HCT116 (cell line): ENCODE measurements at regions not wholly inside any gene's neighbourhood (a gene's known extent, or its start where the extent isn't known, plus 50 kb on each side); places are given as distances from the start of the nearest gene placed in this dataset.

Experiments
- ATAC-seq: fragments of 200-7000 bp; cut with Tn5 transposase; 2 replicates; pipeline ENCODE4 v1.9.1; 2020; ENCODE audit warnings: mild to moderate bottlenecking, moderate library complexity
- BruUV-seq: library from RNA; stranded (reverse); fragments of 400-500 nt; replicated peaks from 2 replicates; lab custom pipeline; 2021; lab: Mats Ljungman, UMichigan
- CTCF ChIA-PET: fragments of 300-600 bp; sonication (Branson Sonifier 250); formaldehyde crosslinking; loops from one replicate; lab custom pipeline; 2021; ENCODE audit warnings: antibody characterized with exemption; lab: Charles Lee
- POLR2A ChIA-PET: fragments of 300-600, 350-600 bp; sonication (Branson Sonifier 250); formaldehyde crosslinking; loops from one replicate; lab custom pipeline; 2021; ENCODE audit warnings: antibody characterized with exemption; lab: Charles Lee
- RAD21 ChIA-PET, 2 experiments: fragments of 300-600 bp; sonication (Branson Sonifier 250); formaldehyde crosslinking; loops; one replicate each; lab custom pipeline; 2023; ENCODE audit warnings: low total read pairs in 2 of 2; ENCODE audit not compliant: uncharacterized antibody in 2 of 2, unreplicated experiment in 2 of 2, low non-redundant PET in 1 of 2; lab: Charles Lee
- DNase-seq: peaks from one replicate; pipeline ENCODE4 v3.0.0-alpha.2; 2010; ENCODE audit warnings: low read depth, low spot score
- H2AFZ ChIP-seq: fragments of 200-600 bp; shearing (Covaris generic), sonication (generic); 2 replicates; pipeline ENCODE4 v1.6.1; 2017; ENCODE audit warnings: low read depth, mixed run types, mixed read lengths, antibody characterized with exemption, low read length; ENCODE audit not compliant: poor library complexity, severe bottlenecking
- H3K27ac ChIP-seq: 2 replicates; pipeline ENCODE4 v1.5.1; 2012; ENCODE audit warnings: low read depth, low read length
- H3K27me3 ChIP-seq: fragments of 200-600 bp; sonication (generic); 2 replicates; pipeline ENCODE4 v1.6.1; 2016; ENCODE audit warnings: mixed run types, low read length, mixed read lengths; ENCODE audit not compliant: insufficient read depth
- H3K36me3 ChIP-seq, 2 experiments: fragments of 200-500 bp in 1 of 2; fragments of 200-600 bp in 1 of 2; sonication (Bioruptor generic) in 1 of 2; sonication (generic) in 1 of 2; 2 replicates each; pipeline versions ENCODE4 v1.5.1 to v1.6.1; 2014 to 2016; ENCODE audit warnings: low read length in 2 of 2, inconsistent platforms in 1 of 2, mixed read lengths in 1 of 2, mixed run types in 1 of 2; ENCODE audit not compliant: insufficient read depth in 2 of 2, control insufficient read depth in 1 of 2
- H3K4me1 ChIP-seq, 2 experiments: fragments of 200-600 bp in 1 of 2; sonication (generic) in 1 of 2; 2 replicates each; pipeline versions ENCODE4 v1.5.1 to v1.6.1; 2012 to 2017; ENCODE audit warnings: low read length in 2 of 2, inconsistent platforms in 1 of 2, mild to moderate bottlenecking in 1 of 2, mixed read lengths in 1 of 2, mixed run types in 1 of 2, moderate library complexity in 1 of 2; ENCODE audit not compliant: insufficient read depth in 2 of 2, control insufficient read depth in 1 of 2
- H3K4me2 ChIP-seq: fragments of 200-600 bp; sonication (generic); 2 replicates; pipeline ENCODE4 v1.6.1; 2017; ENCODE audit warnings: mixed run types, low read length, mixed read lengths
- H3K4me3 ChIP-seq, 2 experiments: fragments of 200-600 bp in 1 of 2; sonication (generic) in 1 of 2; replicated peaks in 1 of 2; 2 replicates each; pipeline ENCODE4 v1.5.1; 2011 to 2016; ENCODE audit warnings: low read length in 2 of 2, control low read depth in 1 of 2, low read depth in 1 of 2, mild to moderate bottlenecking in 1 of 2, mixed read lengths in 1 of 2, mixed run types in 1 of 2
- H3K79me2 ChIP-seq: fragments of 200-600 bp; sonication (generic); 2 replicates; pipeline ENCODE4 v1.6.1; 2017; ENCODE audit warnings: mild to moderate bottlenecking, mixed run types, low read length, moderate library complexity, mixed read lengths; ENCODE audit not compliant: insufficient read depth
- H3K9ac ChIP-seq: fragments of 200-600 bp; sonication (generic); 2 replicates; pipeline ENCODE4 v1.6.1; 2016; ENCODE audit warnings: low read length, mixed read lengths
- H3K9me2 ChIP-seq: fragments of 200-600 bp; sonication (generic), shearing (Covaris generic); 2 replicates; pipeline ENCODE4 v1.6.1; 2017; ENCODE audit warnings: mixed run types, mild to moderate bottlenecking, moderate library complexity; ENCODE audit not compliant: insufficient read depth
- H3K9me3 ChIP-seq, 2 experiments: fragments of 200-500 bp in 1 of 2; fragments of 200-600 bp in 1 of 2; sonication (Bioruptor generic) in 1 of 2; sonication (generic) in 1 of 2; 2 replicates each; pipeline ENCODE4 v1.6.1; 2014 to 2017; ENCODE audit warnings: low read length in 2 of 2, mixed read lengths in 2 of 2, inconsistent platforms in 1 of 2, low read depth in 1 of 2, mild to moderate bottlenecking in 1 of 2, mixed run types in 1 of 2, moderate library complexity in 1 of 2; ENCODE audit not compliant: control insufficient read depth in 1 of 2, insufficient read depth in 1 of 2
- H4K20me1 ChIP-seq: fragments of 200-600 bp; sonication (generic), shearing (Covaris generic); 2 replicates; pipeline ENCODE4 v1.6.1; 2017; ENCODE audit warnings: mixed run types, mild to moderate bottlenecking, moderate library complexity; ENCODE audit not compliant: insufficient read depth
- CBX3 ChIP-seq: IDR thresholded peaks from 2 replicates; pipeline ENCODE4 v1.6.1; 2012; ENCODE audit warnings: low read depth
- CEBPB ChIP-seq: IDR thresholded peaks from 2 replicates; pipeline ENCODE4 v1.6.1; 2012; ENCODE audit warnings: low read depth
- EGR1 ChIP-seq: IDR thresholded peaks from 2 replicates; pipeline ENCODE4 v1.6.1; 2012; ENCODE audit warnings: low read depth
- ELF1 ChIP-seq: IDR thresholded peaks from 2 replicates; pipeline ENCODE4 v1.6.1; 2012; ENCODE audit warnings: low read depth, borderline replicate concordance
- EZH2 ChIP-seq: fragments of 200-600 bp; sonication (generic); IDR thresholded peaks from 2 replicates; pipeline ENCODE4 v1.6.1; 2017; ENCODE audit warnings: antibody characterized with exemption, mixed run types
- EZH2phosphoT487 ChIP-seq: fragments of 200-600 bp; IDR thresholded peaks from 2 replicates; pipeline ENCODE4 v1.6.1; 2018; ENCODE audit warnings: antibody characterized with exemption, borderline replicate concordance
- FOSL1 ChIP-seq: IDR thresholded peaks from 2 replicates; pipeline ENCODE4 v1.6.1; 2012; ENCODE audit warnings: low read depth
- POLR2A ChIP-seq: IDR thresholded peaks from 2 replicates; pipeline ENCODE4 v1.7.0; 2011; ENCODE audit warnings: borderline replicate concordance; ENCODE audit not compliant: insufficient read depth, insufficient read length; ENCODE audit errors: extremely low read depth
- POLR2AphosphoS5 ChIP-seq: IDR thresholded peaks from 2 replicates; pipeline ENCODE4 v1.6.1; 2011; ENCODE audit warnings: mild to moderate bottlenecking, low read depth, low read length, moderate library complexity
- RAD21 ChIP-seq: IDR thresholded peaks from 2 replicates; pipeline ENCODE4 v1.6.1; 2012; ENCODE audit warnings: low read depth, mild to moderate bottlenecking
- SRF ChIP-seq: IDR thresholded peaks from 2 replicates; pipeline ENCODE4 v1.6.1; 2012; ENCODE audit warnings: low read depth
- TCF7L2 ChIP-seq: IDR thresholded peaks from 2 replicates; pipeline ENCODE4 v1.7.0; 2011; ENCODE audit warnings: borderline replicate concordance, inconsistent platforms; ENCODE audit not compliant: insufficient read depth, insufficient read length; ENCODE audit errors: extremely low read depth
- YY1 ChIP-seq: IDR thresholded peaks from 2 replicates; pipeline ENCODE4 v1.6.1; 2011; ENCODE audit warnings: low read length, low read depth, moderate library complexity, mild to moderate bottlenecking; ENCODE audit not compliant: insufficient replicate concordance; ENCODE audit errors: extremely low read depth
- ZNF274 ChIP-seq: fragments of 200-500 bp; sonication (Bioruptor generic); IDR thresholded peaks from 2 replicates; pipeline ENCODE4 v1.6.1; 2014; ENCODE audit warnings: mild to moderate bottlenecking, low read depth, low read length, inconsistent platforms
- intact Hi-C: fragments of 100-400 bp; cut with micrococcal nuclease; formaldehyde crosslinking; loops from 2 replicates; pipeline ENCODE4 v1.10.0; 2022
- TF ChIP-seq, protein P1 (sequence below): IDR thresholded peaks from 2 replicates; pipeline ENCODE4 v1.6.1; 2012; ENCODE audit warnings: low read depth
- TF ChIP-seq, protein P2 (sequence below): IDR thresholded peaks from 2 replicates; pipeline ENCODE4 v1.6.1; 2011; ENCODE audit warnings: mild to moderate bottlenecking, low read length, moderate library complexity; ENCODE audit not compliant: insufficient replicate concordance; ENCODE audit errors: extremely low read depth
- TF ChIP-seq, protein P3 (sequence below): IDR thresholded peaks from 2 replicates; pipeline ENCODE4 v1.6.1; 2012

DNA sequence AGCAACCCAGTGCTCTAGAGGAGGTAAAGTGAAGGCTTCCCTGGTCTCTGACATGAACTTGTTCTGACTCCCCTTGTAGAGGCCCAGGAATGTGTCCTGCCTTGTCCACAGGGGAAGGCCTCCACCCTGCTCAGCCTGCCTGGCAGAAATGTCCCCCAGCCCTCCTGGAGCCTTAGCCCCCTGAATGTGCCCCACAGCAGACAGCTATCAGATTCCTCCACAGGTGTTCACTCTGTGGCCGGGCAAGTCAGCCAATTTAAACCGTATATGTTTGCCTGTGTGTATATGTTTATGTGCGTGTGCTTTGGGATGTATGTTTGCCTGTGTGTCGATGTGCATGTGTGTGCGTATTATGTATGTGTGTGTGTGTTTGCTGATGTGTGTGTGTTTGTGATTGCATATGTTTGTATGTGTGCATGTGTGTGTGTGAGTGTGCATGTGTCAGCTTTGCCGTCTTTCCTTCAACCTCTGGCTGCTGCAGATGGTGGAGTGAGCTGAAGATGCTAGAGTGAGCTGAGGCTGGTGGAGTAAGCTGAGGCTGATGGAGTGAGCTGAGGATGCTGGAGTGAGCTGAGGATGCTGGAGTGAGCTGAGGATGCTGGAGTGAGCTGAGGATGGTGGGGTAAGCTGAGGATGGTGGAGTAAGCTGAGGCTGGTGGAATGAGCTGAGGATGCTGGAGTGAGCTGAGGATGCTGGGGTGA lies 68.9 kb upstream of the ANTXRL start:
- no peaks in the 10 kb centered on the region for H4K20me1 ChIP-seq
- POLR2A ChIA-PET, result no interaction called here
- H3K4me3 ChIP-seq, result no peak overlapping the region
- H3K9ac ChIP-seq, result no peak overlapping the region
- no TSS peak for BruUV-seq
- H3K4me2 ChIP-seq, result no peak overlapping the region
- TF ChIP-seq TCF7L2, result no peak
- TF ChIP-seq ZNF274, result no peak
- TF ChIP-seq RAD21, result no peak
- TF ChIP-seq CBX3, result no peak
- no peak for TF ChIP-seq POLR2A
- TF ChIP-seq EGR1, result no peak
- TF ChIP-seq EZH2, result no peak
- TF ChIP-seq ELF1, result no peak
- TF ChIP-seq EZH2phosphoT487, result no peak
- TF ChIP-seq, protein P1, sequence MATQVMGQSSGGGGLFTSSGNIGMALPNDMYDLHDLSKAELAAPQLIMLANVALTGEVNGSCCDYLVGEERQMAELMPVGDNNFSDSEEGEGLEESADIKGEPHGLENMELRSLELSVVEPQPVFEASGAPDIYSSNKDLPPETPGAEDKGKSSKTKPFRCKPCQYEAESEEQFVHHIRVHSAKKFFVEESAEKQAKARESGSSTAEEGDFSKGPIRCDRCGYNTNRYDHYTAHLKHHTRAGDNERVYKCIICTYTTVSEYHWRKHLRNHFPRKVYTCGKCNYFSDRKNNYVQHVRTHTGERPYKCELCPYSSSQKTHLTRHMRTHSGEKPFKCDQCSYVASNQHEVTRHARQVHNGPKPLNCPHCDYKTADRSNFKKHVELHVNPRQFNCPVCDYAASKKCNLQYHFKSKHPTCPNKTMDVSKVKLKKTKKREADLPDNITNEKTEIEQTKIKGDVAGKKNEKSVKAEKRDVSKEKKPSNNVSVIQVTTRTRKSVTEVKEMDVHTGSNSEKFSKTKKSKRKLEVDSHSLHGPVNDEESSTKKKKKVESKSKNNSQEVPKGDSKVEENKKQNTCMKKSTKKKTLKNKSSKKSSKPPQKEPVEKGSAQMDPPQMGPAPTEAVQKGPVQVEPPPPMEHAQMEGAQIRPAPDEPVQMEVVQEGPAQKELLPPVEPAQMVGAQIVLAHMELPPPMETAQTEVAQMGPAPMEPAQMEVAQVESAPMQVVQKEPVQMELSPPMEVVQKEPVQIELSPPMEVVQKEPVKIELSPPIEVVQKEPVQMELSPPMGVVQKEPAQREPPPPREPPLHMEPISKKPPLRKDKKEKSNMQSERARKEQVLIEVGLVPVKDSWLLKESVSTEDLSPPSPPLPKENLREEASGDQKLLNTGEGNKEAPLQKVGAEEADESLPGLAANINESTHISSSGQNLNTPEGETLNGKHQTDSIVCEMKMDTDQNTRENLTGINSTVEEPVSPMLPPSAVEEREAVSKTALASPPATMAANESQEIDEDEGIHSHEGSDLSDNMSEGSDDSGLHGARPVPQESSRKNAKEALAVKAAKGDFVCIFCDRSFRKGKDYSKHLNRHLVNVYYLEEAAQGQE, result no peak
- TF ChIP-seq, protein P2, sequence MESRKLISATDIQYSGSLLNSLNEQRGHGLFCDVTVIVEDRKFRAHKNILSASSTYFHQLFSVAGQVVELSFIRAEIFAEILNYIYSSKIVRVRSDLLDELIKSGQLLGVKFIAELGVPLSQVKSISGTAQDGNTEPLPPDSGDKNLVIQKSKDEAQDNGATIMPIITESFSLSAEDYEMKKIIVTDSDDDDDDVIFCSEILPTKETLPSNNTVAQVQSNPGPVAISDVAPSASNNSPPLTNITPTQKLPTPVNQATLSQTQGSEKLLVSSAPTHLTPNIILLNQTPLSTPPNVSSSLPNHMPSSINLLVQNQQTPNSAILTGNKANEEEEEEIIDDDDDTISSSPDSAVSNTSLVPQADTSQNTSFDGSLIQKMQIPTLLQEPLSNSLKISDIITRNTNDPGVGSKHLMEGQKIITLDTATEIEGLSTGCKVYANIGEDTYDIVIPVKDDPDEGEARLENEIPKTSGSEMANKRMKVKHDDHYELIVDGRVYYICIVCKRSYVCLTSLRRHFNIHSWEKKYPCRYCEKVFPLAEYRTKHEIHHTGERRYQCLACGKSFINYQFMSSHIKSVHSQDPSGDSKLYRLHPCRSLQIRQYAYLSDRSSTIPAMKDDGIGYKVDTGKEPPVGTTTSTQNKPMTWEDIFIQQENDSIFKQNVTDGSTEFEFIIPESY, result no peak
- TF ChIP-seq SRF, result no peak
- TF ChIP-seq CEBPB, result no peak
- TF ChIP-seq, protein P3, sequence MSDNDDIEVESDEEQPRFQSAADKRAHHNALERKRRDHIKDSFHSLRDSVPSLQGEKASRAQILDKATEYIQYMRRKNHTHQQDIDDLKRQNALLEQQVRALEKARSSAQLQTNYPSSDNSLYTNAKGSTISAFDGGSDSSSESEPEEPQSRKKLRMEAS, result no peak
- TF ChIP-seq YY1, result no peak
- no peak for TF ChIP-seq FOSL1
- no peak for TF ChIP-seq POLR2AphosphoS5
- TF ChIP-seq, all 23 proteins: peak for 0
- no peaks in the 10 kb centered on the region for H3K36me3 ChIP-seq
- H3K27me3 ChIP-seq, result peaks cover 3% of the 10 kb centered on the region; the same call in 1 of the 2 replicates
- ATAC-seq (no peak), DNase-seq (no peak)
- intact Hi-C loops, result no loop called here
- H3K9me2 ChIP-seq, result no peaks in the 10 kb centered on the region
- H3K4me1 ChIP-seq, result no peaks in the 10 kb centered on the region
- no peaks in the 10 kb centered on the region for H3K79me2 ChIP-seq
- ChIA-PET CTCF (no interaction called here), RAD21 (no interaction called here)
- no peak overlapping the region for H2AFZ ChIP-seq
- no peak overlapping the region for H3K27ac ChIP-seq
- no peaks in the 10 kb centered on the region for H3K9me3 ChIP-seq
